Right lobe of liver (tissue), 4 donors: ENCODE measurements at regions not wholly inside any gene's neighbourhood (a gene's known extent, or its start where the extent isn't known, plus 50 kb on each side); places are given as distances from the start of the nearest gene placed in this dataset.

Experiments used
- POLR2A ChIP-seq: fragments of 450-650 bp; IDR thresholded peaks from one replicate; pipeline ENCODE4 v1.6.1; 2017; ENCODE audit warnings: antibody characterized with exemption, mild to moderate bottlenecking
- TF ChIP-seq, protein P1 (sequence below), 4 donors: fragments of 200-600 bp in 3 of 4; fragments of 450-650 bp in 1 of 4; IDR thresholded peaks; one replicate each; pipeline versions ENCODE4 v1.5.1 to v1.8.0; 2016 to 2022; ENCODE audit warnings: antibody characterized with exemption in 4 of 4, mild to moderate bottlenecking in 2 of 4
- donor health status: DM: no; HTN: no; CAD: no.
- donor health status: DM: no; HTN: no; CAD: no.
- donor health status: DM: no; HTN: yes; CAD: no.

DNA sequence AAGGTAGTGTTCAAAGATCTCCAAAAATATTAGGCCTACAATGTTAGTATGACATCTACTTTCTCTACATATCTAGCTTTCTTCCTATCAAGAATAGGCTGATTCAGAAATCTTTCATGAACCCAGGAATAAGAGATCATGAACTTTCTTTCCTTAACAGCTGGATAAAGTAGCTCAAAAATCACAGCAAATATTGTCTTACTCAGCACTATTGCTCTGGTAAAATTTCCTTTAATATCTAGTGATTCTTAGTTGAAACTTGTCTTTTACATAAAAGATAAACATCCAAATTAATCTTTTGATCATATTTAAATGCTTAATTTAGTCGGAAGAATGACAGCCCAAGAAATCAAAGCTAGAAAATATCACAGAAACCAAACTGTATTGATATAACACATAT, 131.9 kb downstream of the NOL4 start:
- TF ChIP-seq, protein P1, sequence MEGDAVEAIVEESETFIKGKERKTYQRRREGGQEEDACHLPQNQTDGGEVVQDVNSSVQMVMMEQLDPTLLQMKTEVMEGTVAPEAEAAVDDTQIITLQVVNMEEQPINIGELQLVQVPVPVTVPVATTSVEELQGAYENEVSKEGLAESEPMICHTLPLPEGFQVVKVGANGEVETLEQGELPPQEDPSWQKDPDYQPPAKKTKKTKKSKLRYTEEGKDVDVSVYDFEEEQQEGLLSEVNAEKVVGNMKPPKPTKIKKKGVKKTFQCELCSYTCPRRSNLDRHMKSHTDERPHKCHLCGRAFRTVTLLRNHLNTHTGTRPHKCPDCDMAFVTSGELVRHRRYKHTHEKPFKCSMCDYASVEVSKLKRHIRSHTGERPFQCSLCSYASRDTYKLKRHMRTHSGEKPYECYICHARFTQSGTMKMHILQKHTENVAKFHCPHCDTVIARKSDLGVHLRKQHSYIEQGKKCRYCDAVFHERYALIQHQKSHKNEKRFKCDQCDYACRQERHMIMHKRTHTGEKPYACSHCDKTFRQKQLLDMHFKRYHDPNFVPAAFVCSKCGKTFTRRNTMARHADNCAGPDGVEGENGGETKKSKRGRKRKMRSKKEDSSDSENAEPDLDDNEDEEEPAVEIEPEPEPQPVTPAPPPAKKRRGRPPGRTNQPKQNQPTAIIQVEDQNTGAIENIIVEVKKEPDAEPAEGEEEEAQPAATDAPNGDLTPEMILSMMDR (IDR thresholded peaks at IDR 0.05), result no peak
- TF ChIP-seq POLR2A, result no peak
